OCI-LY3 (cell line): ENCODE measurements at regions not wholly inside any gene's neighbourhood (a gene's known extent, or its start where the extent isn't known, plus 50 kb on each side); places are given as distances from the start of the nearest gene placed in this dataset.

Experiments
- CTCF ChIP-seq: fragments of 200-600, 300-600 bp; sonication (generic); IDR thresholded peaks from 2 replicates; pipeline ENCODE4 v1.5.1; 2014; ENCODE audit warnings: antibody characterized with exemption, low read length, low read depth
- EZH2phosphoT487 ChIP-seq: fragments of 200-600 bp; shearing (Covaris generic); IDR thresholded peaks from 2 replicates; pipeline ENCODE4 v1.6.1; 2018; ENCODE audit warnings: antibody characterized with exemption, mixed run types, low read depth

- TF ChIP-seq CTCF = no peak
- TF ChIP-seq EZH2phosphoT487 = no peak
Measured at GRCh38 chr9:96164268-96164683, 137.7 kb downstream of the HSD17B3 start.
